OCI-LY3 (cell line): ENCODE measurements at regions not wholly inside any gene's neighbourhood (a gene's known extent, or its start where the extent isn't known, plus 50 kb on each side); places are given as distances from the start of the nearest gene placed in this dataset.

Source experiments
- H2AFZ ChIP-seq: fragments of 200-600, 300-600 bp; shearing (Covaris generic); 2 replicates; pipeline ENCODE4 v1.6.0; 2014; ENCODE audit warnings: antibody characterized with exemption, low read depth, low read length
- H3K27ac ChIP-seq: fragments of 200-600, 300-600 bp; sonication (generic); 2 replicates; pipeline ENCODE4 v1.5.1; 2014; ENCODE audit warnings: mild to moderate bottlenecking, low read length, moderate library complexity, mixed read lengths
- H3K27me3 ChIP-seq: fragments of 200-600, 300-600 bp; sonication (generic); 2 replicates; pipeline ENCODE4 v1.6.1; 2014; ENCODE audit warnings: low read depth, low read length, mixed read lengths
- H3K36me3 ChIP-seq: fragments of 200-600, 300-600 bp; sonication (generic); replicated peaks from 2 replicates; pipeline ENCODE3; 2014; ENCODE audit warnings: low read depth, low read length, mixed read lengths
- H3K4me1 ChIP-seq: fragments of 300-600, 200-600 bp; sonication (generic); 2 replicates; pipeline ENCODE4 v1.6.1; 2014; ENCODE audit warnings: low read length, mixed read lengths
- H3K4me2 ChIP-seq: fragments of 200-600, 300-600 bp; sonication (generic); 2 replicates; pipeline ENCODE4 v1.6.1; 2014; ENCODE audit warnings: low read length, mixed read lengths
- H3K4me3 ChIP-seq: fragments of 300-600, 200-600 bp; sonication (generic); 2 replicates; pipeline ENCODE4 v1.5.1; 2014; ENCODE audit warnings: antibody characterized with exemption, mild to moderate bottlenecking, low read length, moderate library complexity
- H3K79me2 ChIP-seq: fragments of 300-600, 200-600 bp; shearing (Covaris generic); 2 replicates; pipeline ENCODE4 v1.6.1; 2014; ENCODE audit warnings: mild to moderate bottlenecking, low read length, mixed read lengths
- H3K9ac ChIP-seq: fragments of 300-600, 200-600 bp; shearing (Covaris generic); 2 replicates; pipeline ENCODE4 v1.6.0; 2014; ENCODE audit warnings: mild to moderate bottlenecking, low read length, moderate library complexity
- H3K9me3 ChIP-seq: fragments of 200-600, 300-600 bp; shearing (Covaris generic); 2 replicates; pipeline ENCODE4 v1.6.1; 2014; ENCODE audit warnings: low read length, mixed read lengths; ENCODE audit not compliant: insufficient read depth
- H4K20me1 ChIP-seq: fragments of 200-600, 300-600 bp; sonication (generic); 2 replicates; pipeline ENCODE4 v1.6.1; 2016; ENCODE audit warnings: low read length, mixed read lengths; ENCODE audit not compliant: insufficient read depth
- EZH2phosphoT487 ChIP-seq: fragments of 200-600 bp; shearing (Covaris generic); IDR thresholded peaks from 2 replicates; pipeline ENCODE4 v1.6.1; 2018; ENCODE audit warnings: antibody characterized with exemption, mixed run types, low read depth
- TF ChIP-seq, protein P1 (sequence below): fragments of 200-600, 300-600 bp; sonication (generic); IDR thresholded peaks from 2 replicates; pipeline ENCODE4 v1.5.1; 2014; ENCODE audit warnings: antibody characterized with exemption, low read length, low read depth

DNA sequence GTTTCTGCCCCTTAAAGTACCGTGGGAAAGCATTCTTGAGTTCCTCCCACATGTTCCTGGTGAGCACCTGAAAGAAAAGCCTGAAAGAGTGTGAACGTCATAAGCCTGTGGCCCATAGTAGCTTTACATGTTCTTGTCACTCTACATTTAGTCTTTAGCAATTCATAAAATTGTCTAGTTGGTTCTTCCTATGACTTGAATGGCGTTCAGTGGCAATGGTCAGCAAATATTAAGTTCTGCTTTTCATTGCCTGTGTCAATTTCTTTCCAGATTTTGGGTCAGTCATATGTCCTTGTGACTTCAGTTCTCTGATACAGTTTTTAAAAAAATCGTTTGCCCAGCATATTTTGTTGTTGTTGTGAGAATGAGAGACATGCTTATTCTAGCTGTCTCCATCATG, 650.0 kb upstream of the BOD1L1 start:
- no peak overlapping the region for H3K9ac ChIP-seq
- H2AFZ ChIP-seq = no peak overlapping the region
- no peaks in the 10 kb centered on the region for H4K20me1 ChIP-seq
- no peaks in the 10 kb centered on the region for H3K79me2 ChIP-seq
- H3K27ac ChIP-seq = no peak overlapping the region
- H3K27me3 ChIP-seq = no peaks in the 10 kb centered on the region
- H3K4me2 ChIP-seq = no peak overlapping the region
- no peaks in the 10 kb centered on the region for H3K36me3 ChIP-seq
- TF ChIP-seq, protein P1, sequence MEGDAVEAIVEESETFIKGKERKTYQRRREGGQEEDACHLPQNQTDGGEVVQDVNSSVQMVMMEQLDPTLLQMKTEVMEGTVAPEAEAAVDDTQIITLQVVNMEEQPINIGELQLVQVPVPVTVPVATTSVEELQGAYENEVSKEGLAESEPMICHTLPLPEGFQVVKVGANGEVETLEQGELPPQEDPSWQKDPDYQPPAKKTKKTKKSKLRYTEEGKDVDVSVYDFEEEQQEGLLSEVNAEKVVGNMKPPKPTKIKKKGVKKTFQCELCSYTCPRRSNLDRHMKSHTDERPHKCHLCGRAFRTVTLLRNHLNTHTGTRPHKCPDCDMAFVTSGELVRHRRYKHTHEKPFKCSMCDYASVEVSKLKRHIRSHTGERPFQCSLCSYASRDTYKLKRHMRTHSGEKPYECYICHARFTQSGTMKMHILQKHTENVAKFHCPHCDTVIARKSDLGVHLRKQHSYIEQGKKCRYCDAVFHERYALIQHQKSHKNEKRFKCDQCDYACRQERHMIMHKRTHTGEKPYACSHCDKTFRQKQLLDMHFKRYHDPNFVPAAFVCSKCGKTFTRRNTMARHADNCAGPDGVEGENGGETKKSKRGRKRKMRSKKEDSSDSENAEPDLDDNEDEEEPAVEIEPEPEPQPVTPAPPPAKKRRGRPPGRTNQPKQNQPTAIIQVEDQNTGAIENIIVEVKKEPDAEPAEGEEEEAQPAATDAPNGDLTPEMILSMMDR = no peak
- TF ChIP-seq EZH2phosphoT487 = no peak
- H3K4me1 ChIP-seq = no peaks in the 10 kb centered on the region
- 0 out of 2 replicates have a peak, but pooled peaks cover 7% of the 10 kb centered on the region for H3K9me3 ChIP-seq
- no peak overlapping the region for H3K4me3 ChIP-seq

DNA sequence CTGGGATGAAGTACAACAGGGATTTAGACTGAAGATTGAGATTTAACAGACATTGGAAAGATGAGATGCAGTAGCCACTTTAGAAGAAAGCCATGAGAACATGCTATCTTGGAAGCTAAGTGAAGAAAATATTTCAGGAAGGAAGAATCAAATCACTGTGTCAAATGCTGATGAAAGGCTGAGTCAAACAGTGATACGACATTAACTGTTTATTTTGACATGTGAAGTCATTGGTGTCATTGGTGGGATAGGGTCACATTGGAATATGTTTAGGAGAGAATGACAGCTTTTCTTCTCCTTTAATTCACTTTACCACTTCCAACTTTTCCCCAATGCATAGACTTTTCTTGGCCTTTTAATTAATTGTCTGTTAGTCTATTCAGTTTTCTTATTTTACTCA, 653.0 kb upstream of the BOD1L1 start:
- Histone ChIP-seq H3K27me3 (no peaks in the 10 kb centered on the region), H3K9me3 (0 out of 2 replicates have a peak, but pooled peaks cover under 1% of the 10 kb centered on the region), H3K4me2 (no peak overlapping the region), H3K36me3 (no peaks in the 10 kb centered on the region), H4K20me1 (no peaks in the 10 kb centered on the region), H2AFZ (no peak overlapping the region), H3K4me3 (no peak overlapping the region), H3K4me1 (no peaks in the 10 kb centered on the region), H3K9ac (no peak overlapping the region), H3K79me2 (no peaks in the 10 kb centered on the region), H3K27ac (no peak overlapping the region)
- TF ChIP-seq, protein P1 = no peak
- TF ChIP-seq EZH2phosphoT487 = no peak

DNA sequence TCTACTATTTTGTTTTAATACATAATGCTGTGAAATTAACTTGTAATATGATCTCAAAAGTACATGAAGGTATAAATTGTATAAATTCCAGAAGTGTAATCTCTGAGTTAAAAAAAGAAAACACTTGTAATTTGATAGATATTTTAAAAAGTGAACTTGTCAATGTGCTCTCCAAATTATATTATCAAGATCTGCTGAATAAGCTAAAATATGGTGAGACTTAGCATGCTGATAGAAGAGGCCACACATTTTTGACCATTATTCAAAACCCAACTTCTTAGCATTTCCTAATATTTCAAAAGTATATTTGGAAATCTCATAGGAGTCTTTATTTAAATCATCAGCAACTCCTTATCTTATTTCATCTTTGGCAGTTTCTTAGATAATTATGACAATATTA, 657.1 kb upstream of the BOD1L1 start:
- H3K9ac ChIP-seq = no peak overlapping the region
- no peak overlapping the region for H2AFZ ChIP-seq
- H3K27ac ChIP-seq = no peak overlapping the region
- H3K4me2 ChIP-seq = no peak overlapping the region
- H3K4me3 ChIP-seq = no peak overlapping the region
- no peaks in the 10 kb centered on the region for H3K4me1 ChIP-seq
- H4K20me1 ChIP-seq = no peaks in the 10 kb centered on the region
- no peaks in the 10 kb centered on the region for H3K79me2 ChIP-seq
- no peaks in the 10 kb centered on the region for H3K36me3 ChIP-seq
- no peaks in the 10 kb centered on the region for H3K9me3 ChIP-seq
- TF ChIP-seq, protein P1 = no peak
- no peak for TF ChIP-seq EZH2phosphoT487
- no peaks in the 10 kb centered on the region for H3K27me3 ChIP-seq

DNA sequence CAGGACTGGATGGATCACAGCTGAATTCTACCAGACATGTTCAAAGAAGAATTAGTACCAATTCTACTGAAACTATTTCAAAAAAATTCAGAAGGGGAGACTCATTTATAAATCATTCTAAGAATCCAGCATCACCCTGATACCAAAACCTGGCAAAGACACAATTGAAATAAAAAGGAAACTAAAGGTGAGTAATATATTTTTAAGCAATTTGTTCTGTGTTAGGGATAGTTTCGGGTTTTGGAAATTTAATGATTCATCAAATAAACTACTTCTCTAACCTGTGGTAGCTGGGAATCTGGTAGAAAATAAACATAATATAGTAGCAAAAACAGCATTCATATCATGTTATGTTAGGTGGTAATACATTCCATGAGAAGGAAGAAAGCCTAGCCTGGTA, 662.2 kb upstream of the BOD1L1 start:
- H2AFZ ChIP-seq = no peak overlapping the region
- H3K27ac ChIP-seq = no peak overlapping the region
- H3K36me3 ChIP-seq = no peaks in the 10 kb centered on the region
- no peak overlapping the region for H3K4me2 ChIP-seq
- TF ChIP-seq, protein P1 = no peak
- TF ChIP-seq EZH2phosphoT487 = no peak
- no peaks in the 10 kb centered on the region for H4K20me1 ChIP-seq
- no peaks in the 10 kb centered on the region for H3K4me1 ChIP-seq
- no peaks in the 10 kb centered on the region for H3K79me2 ChIP-seq
- H3K4me3 ChIP-seq = no peak overlapping the region
- H3K27me3 ChIP-seq = no peaks in the 10 kb centered on the region
- H3K9me3 ChIP-seq = no peaks in the 10 kb centered on the region
- H3K9ac ChIP-seq = no peak overlapping the region
